Endothelial cell of umbilical vein (primary cell): ENCODE measurements at regions not wholly inside any gene's neighbourhood (a gene's known extent, or its start where the extent isn't known, plus 50 kb on each side); places are given as distances from the start of the nearest gene placed in this dataset.

Source experiments
- BruUV-seq: library from RNA; stranded (reverse); fragments of 400-500 nt; replicated peaks from 2 replicates; lab custom pipeline; 2021; lab: Mats Ljungman, UMichigan
- CTCF ChIA-PET: fragments of 300-600, 350-600 bp; sonication (Branson Sonifier 250); formaldehyde crosslinking; loops from one replicate; lab custom pipeline; 2021; ENCODE audit warnings: antibody characterized with exemption, inconsistent platforms; lab: Charles Lee
- POLR2A ChIA-PET: fragments of 300-600, 350-600 bp; sonication (Branson Sonifier 250); formaldehyde crosslinking; loops from one replicate; lab custom pipeline; 2021; ENCODE audit warnings: antibody characterized with exemption, inconsistent platforms; lab: Charles Lee
- DNase-seq: peaks from one replicate; pipeline ENCODE4 v3.0.0-alpha.2; 2011; ENCODE audit warnings: low read depth, low spot score
- FAIRE-seq: peaks from 2 replicates; lab custom pipeline; 2011; peaks lifted over from hg19 to GRCh38; lab: Jason Lieb, UNC
- H2AFZ ChIP-seq: 2 replicates; pipeline ENCODE4 v1.6.0; 2012; ENCODE audit warnings: low read depth, low read length, control low read depth, inconsistent platforms
- H3K27ac ChIP-seq: 2 replicates; pipeline ENCODE4 v1.5.1; 2011; ENCODE audit warnings: low read depth, mild to moderate bottlenecking, control low read depth, low read length, moderate library complexity; ENCODE audit not compliant: insufficient read depth
- H3K27me3 ChIP-seq, 2 experiments: 2 replicates each; pipeline versions ENCODE4 v1.6.0 to v1.6.1; 2011; ENCODE audit warnings: low read length in 2 of 2, mixed read lengths in 1 of 2; ENCODE audit not compliant: control insufficient read depth in 2 of 2, insufficient read depth in 2 of 2
- H3K36me3 ChIP-seq, 2 experiments: 2 replicates in 1 of 2; 3 replicates in 1 of 2; pipeline ENCODE4 v1.5.1; 2011; ENCODE audit warnings: low read length in 2 of 2, mild to moderate bottlenecking in 1 of 2, moderate library complexity in 1 of 2; ENCODE audit not compliant: control insufficient read depth in 2 of 2, insufficient read depth in 2 of 2; ENCODE audit errors: extremely low read depth in 1 of 2
- H3K4me1 ChIP-seq: 3 replicates; pipeline ENCODE4 v1.5.1; 2011; ENCODE audit warnings: mild to moderate bottlenecking, low read length; ENCODE audit not compliant: control insufficient read depth, insufficient read depth; ENCODE audit errors: extremely low read depth
- H3K4me2 ChIP-seq: 2 replicates; pipeline ENCODE4 v1.6.1; 2011; ENCODE audit warnings: low read length, control low read depth, mixed read lengths; ENCODE audit not compliant: insufficient read depth
- H3K4me3 ChIP-seq, 3 experiments: fragments of 200-600 bp in 1 of 3; sonication (generic), shearing (Covaris generic) in 1 of 3; replicated peaks in 1 of 3; 2 replicates each; pipeline ENCODE4 v1.5.1; 2011 to 2016; ENCODE audit warnings: control low read depth in 3 of 3, low read length in 3 of 3, mild to moderate bottlenecking in 2 of 3, inconsistent platforms in 1 of 3, low read depth in 1 of 3, moderate library complexity in 1 of 3; ENCODE audit not compliant: insufficient read depth in 1 of 3
- H3K79me2 ChIP-seq: 2 replicates; pipeline ENCODE4 v1.6.0; 2012; ENCODE audit warnings: low read length, inconsistent platforms; ENCODE audit not compliant: control insufficient read depth, insufficient read depth
- H3K9ac ChIP-seq: replicated peaks from 2 replicates; pipeline ENCODE3; 2011; ENCODE audit warnings: low read length, control low read depth; ENCODE audit not compliant: insufficient read depth; ENCODE audit errors: extremely low read depth
- H3K9me1 ChIP-seq: replicated peaks from 3 replicates; pipeline ENCODE4 v1.6.0; 2011; ENCODE audit warnings: mild to moderate bottlenecking, low read length; ENCODE audit not compliant: control insufficient read depth, insufficient read depth; ENCODE audit errors: extremely low read depth
- H3K9me3 ChIP-seq: replicated peaks from 2 replicates; pipeline ENCODE4 v1.5.1; 2012; ENCODE audit warnings: low read length, inconsistent platforms; ENCODE audit not compliant: control insufficient read depth, insufficient read depth
- H4K20me1 ChIP-seq: replicated peaks from 2 replicates; pipeline ENCODE3; 2011; ENCODE audit warnings: mild to moderate bottlenecking, low read length; ENCODE audit not compliant: control insufficient read depth, insufficient read depth; ENCODE audit errors: extremely low read depth
- CTCF ChIP-seq, 2 donors: IDR thresholded peaks; 1 replicate in 1 of 2; 2 replicates in 1 of 2; pipeline ENCODE4 v1.5.1; 2011; ENCODE audit warnings: low read length in 2 of 2, mild to moderate bottlenecking in 2 of 2, moderate library complexity in 2 of 2, control low read depth in 1 of 2, inconsistent platforms in 1 of 2, low read depth in 1 of 2; ENCODE audit not compliant: insufficient read depth in 1 of 2; ENCODE audit errors: extremely low read depth in 1 of 2
- EZH2 ChIP-seq: IDR thresholded peaks from 2 replicates; pipeline ENCODE4 v1.6.1; 2012; ENCODE audit warnings: borderline replicate concordance, low read depth, mild to moderate bottlenecking, moderate library complexity, low read length, inconsistent platforms; ENCODE audit not compliant: severe bottlenecking
- FOS ChIP-seq: IDR thresholded peaks from 2 replicates; pipeline ENCODE4 v1.6.1; 2011; ENCODE audit warnings: mild to moderate bottlenecking, low read length, moderate library complexity, borderline replicate concordance; ENCODE audit not compliant: insufficient read depth
- GATA2 ChIP-seq: IDR thresholded peaks from 2 replicates; pipeline ENCODE4 v1.7.0; 2011; ENCODE audit warnings: low read depth, mild to moderate bottlenecking, moderate library complexity, mixed read lengths, low read length; ENCODE audit not compliant: insufficient read length, insufficient read depth
- JUN ChIP-seq: IDR thresholded peaks from 2 replicates; pipeline ENCODE4 v1.6.1; 2011; ENCODE audit warnings: borderline replicate concordance, low read depth; ENCODE audit not compliant: insufficient read length, insufficient read depth
- MAX ChIP-seq: IDR thresholded peaks from 2 replicates; pipeline ENCODE4 v1.6.1; 2011; ENCODE audit not compliant: insufficient read depth, insufficient read length
- MYC ChIP-seq: IDR thresholded peaks from one replicate; pipeline ENCODE4 v1.6.1; 2011; ENCODE audit warnings: mild to moderate bottlenecking, low read depth, low read length
- POLR2A ChIP-seq: IDR thresholded peaks from 2 replicates; pipeline ENCODE4 v1.6.1; 2012; ENCODE audit warnings: low read depth, mild to moderate bottlenecking, control low read depth, low read length
- POLR2AphosphoS5 ChIP-seq: IDR thresholded peaks from 2 replicates; pipeline ENCODE4 v1.6.1; 2012; ENCODE audit warnings: low read depth, mild to moderate bottlenecking, control low read depth, low read length, moderate library complexity; ENCODE audit not compliant: insufficient read depth
- dilution Hi-C: fragments of 300-500 bp; cut with MboI; formaldehyde crosslinking; loops from one replicate; pipeline ENCODE4 v1.15.0; 2019; ENCODE audit warnings: low sequenced_read_pairs; ENCODE audit not compliant: extremely low pct_ligation_motif_present
- intact Hi-C: fragments of 100-400 bp; cut with micrococcal nuclease; formaldehyde crosslinking; loops from one replicate; pipeline ENCODE4 v1.10.0; 2022

GRCh38 chr1:214882616-214883015, 199.9 kb upstream of the KCNK2 start:
- Histone ChIP-seq H2AFZ (no peak overlapping the region), H3K4me1 (no peaks in the 10 kb centered on the region), H4K20me1 (no peaks in the 10 kb centered on the region), H3K27me3 (no peaks in the 10 kb centered on the region), H3K4me3 (no peak overlapping the region), H3K9ac (no peak overlapping the region), H3K4me2 (no peak overlapping the region), H3K36me3 (no peaks in the 10 kb centered on the region), H3K79me2 (no peaks in the 10 kb centered on the region), H3K9me1 (no peaks in the 10 kb centered on the region), H3K27ac (no peak overlapping the region), H3K9me3 (no peaks in the 10 kb centered on the region)
- TF ChIP-seq EZH2 = no peak
- no peak for TF ChIP-seq MAX
- TF ChIP-seq JUN = no peak
- no peak for TF ChIP-seq POLR2A
- no peak for TF ChIP-seq GATA2
- TF ChIP-seq MYC = no peak
- no peak for TF ChIP-seq POLR2AphosphoS5
- no peak for TF ChIP-seq FOS
- no peak for TF ChIP-seq CTCF (IDR thresholded peaks at IDR 0.05; ENCODE audit: extremely low read depth in 1 of 2, insufficient read depth in 1 of 2, low read depth in 1 of 2, low read length in 2 of 2)
- intact Hi-C loops (no loop called here), dilution Hi-C loops (no loop called here)
- POLR2A ChIA-PET = no interaction called here
- DNase-seq = no peak
- no peak for FAIRE-seq
- CTCF ChIA-PET = no interaction called here
- BruUV-seq = no TSS peak
